ENCODE measurements at regions not wholly inside any gene's neighbourhood (a gene's known extent, or its start where the extent isn't known, plus 50 kb on each side); places are given as distances from the start of the nearest gene placed in this dataset.

GRCh38 chr3:94904156-94904674 is 841.4 kb downstream of the NSUN3 start:
- no peaks in the 10 kb centered on the region for H3K79me2 ChIP-seq (ENCODE audit: insufficient read depth, low read length)
- no peak for TF ChIP-seq CTCF (IDR thresholded peaks at IDR 0.05; ENCODE audit: low read length)
- no peak for TF ChIP-seq EZH2 (IDR thresholded peaks at IDR 0.05; ENCODE audit: borderline replicate concordance, low read length)
- no peaks in the 10 kb centered on the region for H3K9me3 ChIP-seq (ENCODE audit: low read length)
- H3K9me2 ChIP-seq (ENCODE audit: low read depth, low read length), result no peaks in the 10 kb centered on the region
- H3K36me3 ChIP-seq (ENCODE audit: insufficient read depth, low read length), result no peaks in the 10 kb centered on the region
- H3F3A ChIP-seq (ENCODE audit: insufficient read depth, low read length), result no peaks in the 10 kb centered on the region
- H3K4me1 ChIP-seq (ENCODE audit: insufficient read depth, low read length, severe bottlenecking), result no peaks in the 10 kb centered on the region
- no peak overlapping the region for H2AFZ ChIP-seq (ENCODE audit: low read length)
- H3K9ac ChIP-seq (ENCODE audit: low read length), result no peak overlapping the region
- no peak overlapping the region for H3K4me2 ChIP-seq (ENCODE audit: low read length)
- H3K27ac ChIP-seq (ENCODE audit: low read depth, low read length, poor library complexity, severe bottlenecking), result no peak overlapping the region
- no peaks in the 10 kb centered on the region for H3K27me3 ChIP-seq (ENCODE audit: insufficient read depth, low read length)
- no peak overlapping the region for H3K4me3 ChIP-seq (ENCODE audit: low read depth, low read length, poor library complexity, severe bottlenecking)
- no peaks in the 10 kb centered on the region for H4K20me1 ChIP-seq (ENCODE audit: insufficient read depth, low read length)

GRCh38 chr3:94909726-94910125 is 846.9 kb downstream of the NSUN3 start:
- Histone ChIP-seq H3K9me3 (ENCODE audit: low read length) (no peaks in the 10 kb centered on the region), H3K9me2 (ENCODE audit: low read depth, low read length) (no peaks in the 10 kb centered on the region), H3K9ac (ENCODE audit: low read length) (no peak overlapping the region), H3K4me1 (ENCODE audit: insufficient read depth, low read length, severe bottlenecking) (no peaks in the 10 kb centered on the region), H3K4me2 (ENCODE audit: low read length) (no peak overlapping the region), H3K27me3 (ENCODE audit: insufficient read depth, low read length) (no peaks in the 10 kb centered on the region), H2AFZ (ENCODE audit: low read length) (no peak overlapping the region), H3K36me3 (ENCODE audit: insufficient read depth, low read length) (no peaks in the 10 kb centered on the region), H4K20me1 (ENCODE audit: insufficient read depth, low read length) (no peaks in the 10 kb centered on the region), H3F3A (ENCODE audit: insufficient read depth, low read length) (no peaks in the 10 kb centered on the region), H3K4me3 (ENCODE audit: low read depth, low read length, poor library complexity, severe bottlenecking) (no peak overlapping the region), H3K79me2 (ENCODE audit: insufficient read depth, low read length) (no peaks in the 10 kb centered on the region), H3K27ac (ENCODE audit: low read depth, low read length, poor library complexity, severe bottlenecking) (no peak overlapping the region)
- TF ChIP-seq EZH2 (IDR thresholded peaks at IDR 0.05; ENCODE audit: borderline replicate concordance, low read length) (no peak), CTCF (IDR thresholded peaks at IDR 0.05; ENCODE audit: low read length) (no peak)

GRCh38 chr3:94912656-94913055 is 849.8 kb downstream of the NSUN3 start:
- Histone ChIP-seq H3K9me2 (ENCODE audit: low read depth, low read length) (no peaks in the 10 kb centered on the region), H3K4me1 (ENCODE audit: insufficient read depth, low read length, severe bottlenecking) (no peaks in the 10 kb centered on the region), H3K9ac (ENCODE audit: low read length) (no peak overlapping the region), H4K20me1 (ENCODE audit: insufficient read depth, low read length) (no peaks in the 10 kb centered on the region), H3K4me3 (ENCODE audit: low read depth, low read length, poor library complexity, severe bottlenecking) (no peak overlapping the region), H3K4me2 (ENCODE audit: low read length) (no peak overlapping the region), H3K36me3 (ENCODE audit: insufficient read depth, low read length) (no peaks in the 10 kb centered on the region), H3K27me3 (ENCODE audit: insufficient read depth, low read length) (no peaks in the 10 kb centered on the region), H3K79me2 (ENCODE audit: insufficient read depth, low read length) (no peaks in the 10 kb centered on the region), H2AFZ (ENCODE audit: low read length) (no peak overlapping the region), H3F3A (ENCODE audit: insufficient read depth, low read length) (no peaks in the 10 kb centered on the region), H3K27ac (ENCODE audit: low read depth, low read length, poor library complexity, severe bottlenecking) (no peak overlapping the region), H3K9me3 (ENCODE audit: low read length) (no peaks in the 10 kb centered on the region)
- no peak for TF ChIP-seq EZH2 (IDR thresholded peaks at IDR 0.05; ENCODE audit: borderline replicate concordance, low read length)

GRCh38 chr3:94927175-94927574 is 864.3 kb downstream of the NSUN3 start:
- H3K4me3 ChIP-seq (ENCODE audit: low read depth, low read length, poor library complexity, severe bottlenecking), result no peak overlapping the region
- H3K4me2 ChIP-seq (ENCODE audit: low read length), result no peak overlapping the region
- H3K27me3 ChIP-seq (ENCODE audit: insufficient read depth, low read length), result no peaks in the 10 kb centered on the region
- H3K9ac ChIP-seq (ENCODE audit: low read length), result no peak overlapping the region
- no peaks in the 10 kb centered on the region for H3K79me2 ChIP-seq (ENCODE audit: insufficient read depth, low read length)
- H3F3A ChIP-seq (ENCODE audit: insufficient read depth, low read length), result no peaks in the 10 kb centered on the region
- H4K20me1 ChIP-seq (ENCODE audit: insufficient read depth, low read length), result no peaks in the 10 kb centered on the region
- H3K27ac ChIP-seq (ENCODE audit: low read depth, low read length, poor library complexity, severe bottlenecking), result no peak overlapping the region
- no peaks in the 10 kb centered on the region for H3K4me1 ChIP-seq (ENCODE audit: insufficient read depth, low read length, severe bottlenecking)
- no peaks in the 10 kb centered on the region for H3K36me3 ChIP-seq (ENCODE audit: insufficient read depth, low read length)
- H3K9me2 ChIP-seq (ENCODE audit: low read depth, low read length), result no peaks in the 10 kb centered on the region
- H2AFZ ChIP-seq (ENCODE audit: low read length), result no peak overlapping the region
- no peak for TF ChIP-seq EZH2 (IDR thresholded peaks at IDR 0.05; ENCODE audit: borderline replicate concordance, low read length)
- no peak for TF ChIP-seq CTCF (IDR thresholded peaks at IDR 0.05; ENCODE audit: low read length)
- no peaks in the 10 kb centered on the region for H3K9me3 ChIP-seq (ENCODE audit: low read length)
